ENCODE measurements at regions not wholly inside any gene's neighbourhood (a gene's known extent, or its start where the extent isn't known, plus 50 kb on each side); places are given as distances from the start of the nearest gene placed in this dataset.

GRCh38 chr1:183710734-183711133 lies 57.6 kb upstream of the APOBEC4 start:
- no peak for DNase-seq
- Mint-ChIP-seq H3K27me3 (ENCODE audit: low read depth) (no peaks in the 10 kb centered on the region), H3K4me1 (ENCODE audit: low read depth) (no peaks in the 10 kb centered on the region), H3K36me3 (ENCODE audit: low read depth) (no peaks in the 10 kb centered on the region), H3K27ac (no peak overlapping the region), H3K9me3 (ENCODE audit: insufficient read depth) (no peaks in the 10 kb centered on the region), H3K4me3 (no peak overlapping the region)
- CTCF ChIA-PET, result interaction anchor here (0.8 kb wide), 1 partner anchor 25 kb away, joined by 5 read pairs; no protein-coding TSS in a partner anchor
- ATAC-seq, result no peak
- POLR2A ChIA-PET, result no interaction called here

GRCh38 chr1:183710333-183710732 lies 57.2 kb upstream of the APOBEC4 start:
- Mint-ChIP-seq H3K9me3 (ENCODE audit: insufficient read depth) (no peaks in the 10 kb centered on the region), H3K36me3 (ENCODE audit: low read depth) (no peaks in the 10 kb centered on the region), H3K4me1 (ENCODE audit: low read depth) (no peaks in the 10 kb centered on the region), H3K27me3 (ENCODE audit: low read depth) (no peaks in the 10 kb centered on the region), H3K4me3 (no peak overlapping the region), H3K27ac (no peak overlapping the region)
- POLR2A ChIA-PET, result no interaction called here
- DNase-seq (no peak), ATAC-seq (no peak)
- CTCF ChIA-PET, result no interaction called here

GRCh38 chr1:183704131-183704530 lies 51.0 kb upstream of the APOBEC4 start:
- H3K4me3 Mint-ChIP-seq, result no peak overlapping the region
- no peaks in the 10 kb centered on the region for H3K9me3 Mint-ChIP-seq (ENCODE audit: insufficient read depth)
- ChIA-PET CTCF (interaction anchor here (1.3 kb wide), 1 partner anchor 19 kb away, joined by 4 read pairs; no protein-coding TSS in a partner anchor), POLR2A (no interaction called here)
- ATAC-seq, result no peak
- H3K27me3 Mint-ChIP-seq (ENCODE audit: low read depth), result no peaks in the 10 kb centered on the region
- DNase-seq, result no peak
- no peak overlapping the region for H3K27ac Mint-ChIP-seq
- no peaks in the 10 kb centered on the region for H3K36me3 Mint-ChIP-seq (ENCODE audit: low read depth)
- no peaks in the 10 kb centered on the region for H3K4me1 Mint-ChIP-seq (ENCODE audit: low read depth)
